Fibroblast of the aortic adventitia (primary cell): ENCODE measurements at regions not wholly inside any gene's neighbourhood (a gene's known extent, or its start where the extent isn't known, plus 50 kb on each side); places are given as distances from the start of the nearest gene placed in this dataset.

Experiments used
- DNase-seq: peaks from one replicate; pipeline ENCODE4 v3.0.0-alpha.2; 2010; ENCODE audit warnings: low read depth
- H3K4me3 ChIP-seq: 2 replicates; pipeline ENCODE4 v1.5.1; 2011; ENCODE audit warnings: low read depth, mild to moderate bottlenecking, control low read depth, low read length, moderate library complexity
- CTCF ChIP-seq: IDR thresholded peaks from 2 replicates; pipeline ENCODE4 v1.5.1; 2011; ENCODE audit warnings: mild to moderate bottlenecking, low read length, control low read depth, inconsistent platforms; ENCODE audit not compliant: insufficient read depth

- TF ChIP-seq CTCF, result no peak
- H3K4me3 ChIP-seq, result no peak overlapping the region
- no peak for DNase-seq
These were observed 401.8 kb upstream of the TMPO start for GRCh38 chr12:98113548-98113947.

- DNase-seq, result no peak
- no peak for TF ChIP-seq CTCF
- H3K4me3 ChIP-seq, result no peak overlapping the region
These were observed 393.4 kb upstream of the TMPO start for GRCh38 chr12:98121963-98122362.

GRCh38 chr12:98123021-98123461, 392.3 kb upstream of the TMPO start:
- H3K4me3 ChIP-seq, result no peak overlapping the region
- no peak for TF ChIP-seq CTCF
- DNase-seq, result no peak

- TF ChIP-seq CTCF, result no peak
- no peak for DNase-seq
- no peak overlapping the region for H3K4me3 ChIP-seq
These were observed 388.6 kb upstream of the TMPO start for GRCh38 chr12:98126637-98127335.

- no peak for TF ChIP-seq CTCF
- H3K4me3 ChIP-seq, result no peak overlapping the region
- DNase-seq, result no peak
These were observed 388.1 kb upstream of the TMPO start for GRCh38 chr12:98127336-98127679.

GRCh38 chr12:98127854-98128253, 387.5 kb upstream of the TMPO start:
- no peak for DNase-seq
- H3K4me3 ChIP-seq, result no peak overlapping the region
- no peak for TF ChIP-seq CTCF

GRCh38 chr12:98136544-98136943, 378.8 kb upstream of the TMPO start:
- no peak overlapping the region for H3K4me3 ChIP-seq
- TF ChIP-seq CTCF, result no peak
- DNase-seq, result no peak
